Cerebellar cortex (tissue), 1 donor: ENCODE measurements at regions not wholly inside any gene's neighbourhood (a gene's known extent, or its start where the extent isn't known, plus 50 kb on each side); places are given as distances from the start of the nearest gene placed in this dataset.

ENCODE experiments used
- DNase-seq: peaks from one replicate; pipeline ENCODE4 v3.0.0-alpha.2; 2015; ENCODE audit warnings: low spot score

DNA sequence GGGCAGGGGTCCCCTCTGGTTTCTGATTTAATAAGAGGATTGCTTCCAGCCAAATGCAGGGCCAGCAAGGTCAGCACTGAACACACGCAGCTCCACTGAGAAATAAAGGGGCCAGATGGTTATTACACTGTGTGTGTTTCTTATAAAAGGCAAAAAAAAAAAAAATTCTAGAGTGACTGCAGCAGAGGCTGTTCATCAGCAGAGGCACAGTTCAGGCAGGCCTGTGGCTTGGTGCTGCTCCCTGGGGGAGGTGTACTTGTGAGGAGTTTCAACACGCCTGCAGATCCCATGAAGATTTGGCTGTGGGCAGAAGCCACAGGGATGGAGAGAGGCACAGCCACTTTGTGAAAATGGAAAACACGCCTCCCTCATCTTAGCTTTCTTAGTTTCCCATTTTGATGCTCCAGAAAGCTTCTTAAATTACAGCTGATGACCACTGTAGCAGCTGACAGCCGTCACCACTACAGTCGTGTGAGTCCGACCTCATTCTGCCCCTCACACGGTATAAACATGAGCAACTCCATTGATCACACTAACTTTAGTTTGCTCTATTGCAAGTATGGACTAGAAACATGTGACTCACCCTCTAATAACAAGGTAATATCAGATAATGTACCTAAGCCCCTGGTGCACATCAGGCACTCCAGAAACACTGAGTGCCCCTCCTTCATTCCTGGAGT is 726.5 kb upstream of the RAB6C start:
- DNase-seq, result no peak

DNA sequence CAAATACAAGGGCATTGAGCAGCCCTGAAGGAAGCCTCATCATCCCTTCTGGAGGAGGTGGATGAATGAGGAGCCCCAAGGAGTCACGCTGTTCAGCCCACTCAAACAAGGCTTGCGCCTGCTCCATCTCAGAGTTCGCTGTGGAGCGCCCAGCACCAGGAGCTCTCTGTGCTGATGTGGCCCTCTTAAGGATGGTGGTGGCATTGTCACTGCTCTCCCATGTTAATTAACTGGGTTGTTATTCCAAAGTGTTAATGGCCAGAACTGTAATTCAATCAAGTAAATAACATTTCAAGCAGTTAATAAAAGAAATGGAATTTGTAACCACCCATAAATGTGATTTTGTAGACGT is 726.0 kb upstream of the RAB6C start:
- DNase-seq, result no peak

DNA sequence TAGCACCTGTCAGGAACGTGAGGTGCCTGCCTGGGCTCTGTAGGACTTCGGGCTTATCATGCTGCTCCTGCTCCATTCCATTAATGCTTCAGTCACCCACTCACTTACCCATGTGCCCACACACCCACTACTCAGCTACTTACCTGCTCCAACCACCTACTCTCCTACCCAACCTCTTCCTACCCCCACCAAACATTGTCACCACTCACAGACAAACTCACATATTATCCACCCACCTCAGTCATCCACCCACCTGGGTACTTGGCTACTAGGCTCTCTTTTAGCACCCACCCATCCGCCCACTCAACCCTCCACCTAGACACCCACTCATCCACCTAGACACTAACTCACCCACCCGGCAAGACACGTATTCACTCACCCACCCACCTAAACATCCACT is 724.7 kb upstream of the RAB6C start:
- no peak for DNase-seq

DNA sequence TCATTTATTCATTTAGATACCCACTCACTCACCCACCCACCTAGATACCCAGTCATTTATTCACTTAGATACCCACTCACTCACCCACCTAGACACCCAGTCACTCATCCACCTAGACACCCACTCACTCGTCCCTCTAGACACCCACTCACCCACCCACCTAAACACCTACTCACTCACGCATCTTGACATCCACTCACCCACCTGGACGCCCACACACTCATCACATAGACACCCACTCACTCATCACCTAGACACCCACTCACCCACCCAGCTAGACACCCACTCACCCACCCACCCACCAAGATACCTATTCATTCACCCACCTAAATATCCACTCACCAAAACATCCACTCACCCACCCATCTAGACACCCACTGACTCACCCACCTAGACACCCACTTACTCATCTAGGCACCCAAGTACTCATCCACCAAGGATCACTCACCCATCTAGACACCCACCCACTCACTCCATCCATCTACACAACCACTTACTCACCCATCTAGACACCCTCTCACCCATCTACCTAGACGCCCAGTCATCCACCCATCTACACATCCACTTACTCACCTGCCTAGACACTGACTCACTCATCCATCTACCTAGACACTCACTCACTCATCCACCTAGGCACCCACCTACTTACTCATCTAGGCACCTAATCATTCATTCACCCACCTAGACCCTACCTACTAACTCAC is 723.7 kb upstream of the RAB6C start:
- DNase-seq, result no peak

DNA sequence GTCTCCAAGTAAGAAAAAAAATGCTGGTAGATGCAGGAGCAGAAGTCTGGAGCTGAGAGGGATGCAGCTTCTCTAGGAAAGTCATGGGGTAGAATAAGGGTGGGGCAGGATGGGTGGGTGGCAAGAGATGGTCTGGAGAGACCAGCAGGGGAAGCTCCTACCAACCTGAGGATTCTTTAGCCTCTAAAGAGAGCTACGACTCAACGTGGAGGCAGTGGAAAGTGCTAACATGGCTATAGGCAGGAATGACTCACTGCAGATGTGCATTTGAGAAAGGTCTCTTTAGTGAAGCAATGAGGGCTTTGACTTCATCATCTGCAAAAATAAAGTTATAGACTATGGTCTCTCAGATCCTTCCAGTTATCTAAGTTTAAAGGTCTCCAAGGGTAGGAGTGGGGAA is 722.8 kb upstream of the RAB6C start:
- no peak for DNase-seq

DNA sequence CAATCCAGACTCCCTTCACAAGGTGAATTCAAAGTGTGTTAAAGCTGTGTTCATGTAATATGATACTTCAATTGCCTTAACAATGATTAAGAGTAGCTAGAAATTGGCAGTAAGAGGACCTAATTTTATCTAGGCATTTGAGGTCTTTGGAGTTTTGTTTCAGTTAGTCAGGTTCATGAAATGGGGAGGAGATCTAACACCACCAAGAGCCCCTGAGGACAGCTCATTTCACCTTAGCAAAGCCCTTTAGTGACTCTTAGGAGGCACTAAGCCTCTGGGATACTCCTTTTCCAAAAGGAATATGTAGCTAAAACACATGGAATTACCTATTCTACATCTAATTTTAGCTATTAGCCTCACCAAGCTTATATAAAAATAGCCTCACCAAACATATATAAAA is 716.5 kb upstream of the RAB6C start:
- DNase-seq, result no peak

DNA sequence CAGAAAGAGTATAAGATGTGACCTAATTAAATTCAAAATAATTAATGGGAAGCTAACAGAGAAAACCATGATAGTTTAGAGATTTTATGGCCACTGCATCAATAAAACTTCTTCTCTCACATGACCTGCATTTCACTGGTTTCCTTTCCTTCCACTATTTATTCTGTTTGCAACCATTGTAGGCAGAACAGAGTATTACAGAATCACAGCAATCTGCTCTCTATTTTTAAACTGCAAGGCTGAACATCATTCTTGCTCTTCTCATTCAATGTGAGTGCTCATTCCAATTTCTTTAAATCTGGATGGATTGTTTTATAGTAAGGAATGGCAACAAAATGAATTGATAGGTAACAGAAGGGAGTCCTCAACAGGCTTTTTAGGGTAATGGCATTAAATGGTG is 715.5 kb upstream of the RAB6C start:
- no peak for DNase-seq

DNA sequence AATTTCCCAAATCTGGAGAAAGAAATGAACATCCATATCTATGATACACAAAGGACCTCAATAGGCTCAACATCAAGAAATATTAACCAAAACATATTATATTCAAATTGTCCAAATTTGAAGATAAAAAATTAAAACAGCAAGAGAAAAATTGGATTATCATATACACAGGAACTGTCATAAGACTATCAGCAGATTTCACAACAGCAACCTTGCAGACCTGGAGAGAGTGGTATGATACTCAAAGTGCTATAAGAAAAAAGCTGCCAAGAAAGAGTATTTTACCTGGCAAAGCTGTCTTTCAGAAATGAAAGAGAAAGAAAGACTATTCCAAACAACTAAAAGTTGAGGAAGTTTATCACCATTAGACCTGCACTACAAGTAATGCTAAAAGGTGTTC is 711.9 kb upstream of the RAB6C start:
- DNase-seq, result no peak

DNA sequence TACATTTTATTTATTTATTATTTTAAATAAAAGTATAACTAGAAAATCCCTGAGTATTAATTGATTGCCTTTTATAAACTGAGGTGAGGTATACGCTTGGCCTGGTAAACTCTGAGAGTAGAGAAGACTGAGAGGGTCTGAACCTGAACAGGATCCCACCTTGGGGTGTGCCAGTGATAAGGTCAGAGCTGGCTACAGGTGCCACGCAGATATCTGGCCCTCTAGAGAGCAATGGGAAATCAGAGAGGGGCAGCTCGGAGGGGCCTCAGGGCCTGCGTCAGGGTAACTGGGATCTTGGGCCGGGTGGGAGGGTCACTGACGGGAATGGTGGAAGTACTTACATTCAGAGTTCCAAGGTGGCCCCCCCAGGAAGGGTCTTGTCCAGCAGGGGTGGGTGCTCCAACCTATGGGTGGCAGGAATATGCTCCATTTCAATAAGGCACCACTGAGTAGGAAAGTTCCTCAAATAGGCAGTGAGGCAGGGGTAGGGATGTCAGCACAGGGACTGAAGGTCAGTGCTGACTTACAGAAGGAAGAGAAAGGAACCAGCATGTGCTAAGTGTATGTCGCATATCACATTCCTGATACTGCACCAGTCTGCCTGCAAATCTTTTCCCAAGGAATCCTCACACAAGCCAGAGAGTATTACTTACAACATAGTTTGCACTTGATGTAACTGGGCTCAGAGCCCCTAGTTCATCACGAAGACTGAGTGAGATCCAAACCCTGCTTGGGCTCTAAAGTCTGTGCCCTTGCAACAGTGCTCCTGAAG is 706.0 kb upstream of the RAB6C start:
- DNase-seq, result no peak

DNA sequence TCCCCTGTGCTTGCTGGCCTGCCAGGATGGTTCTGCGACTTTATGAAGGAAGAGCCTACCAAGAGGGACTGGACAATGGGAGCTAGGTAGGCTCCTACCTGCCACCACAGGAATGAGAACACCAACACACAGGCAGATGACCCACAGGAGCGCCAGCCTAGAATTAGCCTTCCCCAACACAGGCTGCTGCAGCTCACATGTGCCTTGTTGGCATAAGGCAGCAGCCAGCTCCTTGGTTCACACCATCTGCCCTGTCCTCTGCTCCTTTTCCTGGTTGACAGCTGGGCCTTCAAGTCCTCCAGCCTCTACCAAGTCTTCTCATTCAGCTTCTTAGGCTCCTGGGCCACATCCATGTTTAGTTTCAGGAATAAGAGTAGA is 705.4 kb upstream of the RAB6C start:
- no peak for DNase-seq

DNA sequence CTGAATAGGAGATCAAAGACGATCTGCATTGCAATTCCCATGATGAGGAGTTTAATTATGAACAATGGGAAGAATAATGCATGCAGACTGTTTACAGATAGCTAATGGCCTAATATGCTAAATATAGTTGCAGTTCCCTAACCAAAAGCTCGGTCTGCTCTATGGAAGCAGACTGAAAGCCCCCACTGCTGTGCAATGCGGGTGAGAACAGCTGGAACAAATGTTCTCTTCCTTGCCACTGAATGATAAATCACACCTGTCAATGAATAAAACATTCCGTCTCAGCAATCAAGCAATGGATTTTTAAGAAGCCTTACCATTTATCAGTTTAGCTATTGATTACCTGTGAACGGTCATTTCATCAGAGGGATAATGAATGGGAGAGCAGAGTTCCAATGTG is 704.5 kb upstream of the RAB6C start:
- no peak for DNase-seq

DNA sequence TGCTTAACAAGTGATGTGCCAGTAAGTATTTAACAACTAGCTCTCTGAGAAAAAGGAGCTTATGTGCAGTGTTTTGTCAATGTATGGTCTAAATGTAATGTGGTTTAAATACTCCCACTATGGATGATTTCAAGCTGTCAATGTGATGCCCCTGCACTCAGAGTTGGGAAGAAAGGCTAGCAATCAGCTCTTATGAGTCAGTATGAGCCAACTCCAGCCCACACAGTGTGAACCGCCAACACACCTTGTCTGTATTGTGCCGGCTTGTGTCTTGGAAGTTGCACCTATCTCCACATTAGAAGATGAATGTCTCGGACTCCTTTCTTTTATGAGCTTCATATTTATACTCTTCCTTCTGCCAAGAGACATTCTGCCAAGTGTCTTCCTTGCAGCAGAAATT is 703.8 kb upstream of the RAB6C start:
- no peak for DNase-seq

DNA sequence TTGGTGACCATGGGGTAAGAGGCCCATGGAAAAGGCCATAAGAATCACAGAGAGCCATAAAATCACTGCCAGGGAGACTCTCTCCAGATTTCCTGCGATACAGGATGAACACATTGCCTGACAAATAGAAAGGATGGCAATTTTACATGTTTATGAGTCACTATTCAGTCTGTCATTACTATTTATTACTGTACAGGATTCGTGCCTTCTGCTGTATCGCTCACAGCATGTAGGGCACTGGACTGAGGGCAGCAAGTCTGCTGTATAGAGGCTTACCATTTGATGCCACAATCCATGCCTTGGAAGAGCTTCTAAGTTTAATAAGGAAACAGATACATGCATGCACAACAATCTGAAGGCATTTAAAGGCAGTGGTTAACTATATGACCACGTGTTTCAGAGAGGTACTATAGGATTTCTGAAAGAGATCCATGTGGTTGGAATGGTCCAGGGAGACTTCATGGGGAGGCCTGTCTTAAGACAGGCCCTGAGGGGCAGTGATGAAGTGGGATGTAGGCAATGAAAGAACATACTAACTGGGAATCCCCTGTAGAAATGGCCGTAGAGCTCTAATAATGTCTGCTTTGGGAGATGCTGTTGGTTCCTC is 702.4 kb upstream of the RAB6C start:
- no peak for DNase-seq

DNA sequence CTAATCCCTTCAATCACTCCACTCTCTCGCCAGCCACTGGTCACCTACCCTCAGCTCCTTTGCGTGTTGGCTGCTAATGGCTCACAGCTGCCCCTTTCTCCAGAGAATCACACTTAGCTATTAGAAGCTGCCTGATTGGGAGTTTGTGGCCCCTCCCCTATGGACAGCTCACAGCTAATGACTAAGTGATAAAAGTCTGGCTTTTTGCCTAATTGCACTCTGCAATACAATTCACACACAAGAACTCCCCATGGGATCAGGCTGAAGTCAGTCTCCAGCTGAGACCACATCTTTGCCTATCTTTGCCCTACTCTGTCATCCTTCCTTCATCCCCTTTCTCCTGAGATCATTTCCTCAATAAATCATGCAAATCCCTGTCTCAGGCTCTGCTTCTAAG is 701.9 kb upstream of the RAB6C start:
- no peak for DNase-seq

DNA sequence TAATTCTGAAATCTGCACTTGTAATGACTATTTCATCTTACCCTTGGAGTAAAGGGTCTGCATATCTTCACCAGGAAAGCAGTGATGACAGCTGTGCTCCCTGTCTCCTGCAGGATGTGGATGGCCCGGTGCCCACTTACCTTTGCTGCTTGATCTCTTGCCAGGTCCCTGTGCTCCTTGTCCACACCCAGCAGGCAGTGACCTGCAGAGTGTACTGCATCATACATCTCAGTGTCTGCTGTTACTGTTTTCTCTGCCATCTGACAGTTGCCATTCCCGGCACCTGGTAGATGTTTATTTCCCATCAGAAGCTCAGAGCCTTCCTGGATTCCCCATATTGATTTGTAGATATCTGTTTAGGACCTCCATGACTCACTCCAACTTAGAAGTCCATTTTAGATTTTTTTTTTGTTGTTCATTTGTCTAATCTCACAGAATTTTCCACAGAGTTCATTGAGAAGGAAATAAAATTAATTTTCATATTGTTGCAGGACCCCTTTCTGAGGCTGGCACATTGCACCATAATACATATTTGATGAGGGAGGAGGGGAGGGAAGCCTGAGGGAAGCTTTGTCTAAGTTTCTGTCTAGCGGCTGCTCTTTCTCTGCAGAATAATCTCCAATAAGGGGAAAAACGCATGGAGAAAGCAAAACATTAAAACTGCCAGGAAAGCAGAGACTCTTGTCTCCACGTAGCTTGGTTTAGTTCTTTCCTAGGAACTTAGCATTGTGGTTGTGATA is 697.5 kb upstream of the RAB6C start:
- no peak for DNase-seq

DNA sequence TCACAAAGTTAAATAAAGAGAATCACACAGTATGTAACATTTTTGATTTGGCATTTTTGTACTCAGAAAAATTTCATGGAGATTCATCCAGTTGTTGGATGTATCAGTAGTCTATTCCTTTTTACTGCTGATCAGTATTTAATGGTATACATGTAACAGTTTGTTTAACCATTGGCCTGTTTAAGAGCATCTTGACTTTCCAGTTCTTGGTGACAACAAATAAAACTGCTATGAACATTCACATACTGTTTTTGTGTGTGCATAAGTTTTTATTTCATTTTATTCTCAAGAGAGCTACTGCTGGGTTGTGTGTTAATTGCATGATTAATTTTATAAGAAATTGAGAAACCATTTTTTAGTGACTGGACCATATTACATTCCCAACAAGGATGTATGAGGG is 694.5 kb upstream of the RAB6C start:
- no peak for DNase-seq

DNA sequence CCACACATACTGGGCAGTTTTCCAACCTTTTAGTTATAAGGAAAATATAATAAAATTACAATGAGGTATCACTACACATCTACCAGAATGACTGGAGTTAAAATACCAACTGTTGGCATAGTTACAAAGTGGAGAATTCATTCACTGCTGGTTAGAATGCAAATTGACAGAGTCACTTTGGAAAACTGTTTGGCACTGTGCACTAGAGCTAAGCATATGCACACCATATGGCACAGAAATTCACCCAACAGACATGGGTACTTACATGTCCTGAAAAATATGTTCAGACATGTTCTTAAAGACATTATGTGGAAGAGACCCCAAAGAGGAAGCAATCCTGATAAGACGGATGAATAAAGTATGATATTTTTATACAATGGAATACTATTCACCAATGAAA is 686.1 kb upstream of the RAB6C start:
- DNase-seq, result no peak

DNA sequence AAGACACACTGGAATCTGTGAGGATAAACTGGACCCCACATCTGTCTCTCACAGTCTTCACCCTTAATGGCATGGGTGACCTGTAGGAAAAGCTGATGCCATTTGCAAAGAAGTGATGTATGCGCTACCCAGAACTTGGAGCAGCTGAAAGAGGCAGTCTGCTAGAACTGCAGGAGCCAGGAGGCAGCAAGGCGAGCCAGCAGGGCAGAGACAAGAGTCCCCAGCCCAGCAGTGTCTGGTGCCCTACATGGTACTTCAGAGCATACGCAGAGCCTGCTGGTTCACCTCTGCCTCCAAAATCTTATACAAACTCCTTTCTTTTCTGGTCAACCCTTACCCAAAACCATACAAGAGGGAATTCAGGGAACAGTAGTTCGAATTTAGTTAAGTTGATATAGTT is 683.1 kb upstream of the RAB6C start:
- DNase-seq, result no peak

DNA sequence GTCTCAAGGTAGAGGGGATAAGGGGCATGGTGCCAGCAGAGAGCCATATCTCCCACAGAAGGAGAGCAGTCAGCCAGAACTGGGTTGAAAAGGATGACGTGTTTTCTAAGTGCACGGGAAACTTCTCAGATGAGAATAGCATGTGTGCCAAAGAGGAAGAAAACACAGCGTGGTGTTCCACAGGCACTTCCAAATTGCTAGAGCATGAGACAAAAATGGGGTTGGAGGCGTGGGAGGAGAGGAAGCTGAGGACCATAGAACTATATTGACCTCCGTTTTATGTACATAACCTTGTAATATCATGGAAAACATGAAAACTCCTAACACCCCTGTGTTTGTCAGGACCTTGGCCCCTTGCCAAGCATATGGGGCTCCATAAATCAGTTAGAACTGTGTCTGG is 682.7 kb upstream of the RAB6C start:
- DNase-seq, result no peak

DNA sequence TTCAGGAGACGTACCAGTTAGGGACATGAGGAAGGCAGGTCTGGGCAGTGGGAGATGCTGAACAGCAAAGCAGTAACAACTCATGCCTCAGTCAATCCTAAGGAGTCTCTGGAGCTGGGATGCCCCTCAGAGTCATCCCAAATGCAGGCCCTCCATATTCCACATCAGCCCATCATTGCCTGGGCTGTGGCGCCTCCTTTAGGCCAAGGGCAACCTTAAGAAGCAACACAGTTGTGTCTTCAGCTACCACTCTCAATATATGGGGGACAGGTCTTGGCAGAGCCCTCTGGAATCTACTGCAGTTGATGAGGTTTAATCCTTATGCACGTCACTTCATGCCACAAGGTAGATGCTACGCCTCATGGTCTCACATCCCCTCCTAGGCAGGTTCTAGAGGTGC is 682.0 kb upstream of the RAB6C start:
- no peak for DNase-seq

DNA sequence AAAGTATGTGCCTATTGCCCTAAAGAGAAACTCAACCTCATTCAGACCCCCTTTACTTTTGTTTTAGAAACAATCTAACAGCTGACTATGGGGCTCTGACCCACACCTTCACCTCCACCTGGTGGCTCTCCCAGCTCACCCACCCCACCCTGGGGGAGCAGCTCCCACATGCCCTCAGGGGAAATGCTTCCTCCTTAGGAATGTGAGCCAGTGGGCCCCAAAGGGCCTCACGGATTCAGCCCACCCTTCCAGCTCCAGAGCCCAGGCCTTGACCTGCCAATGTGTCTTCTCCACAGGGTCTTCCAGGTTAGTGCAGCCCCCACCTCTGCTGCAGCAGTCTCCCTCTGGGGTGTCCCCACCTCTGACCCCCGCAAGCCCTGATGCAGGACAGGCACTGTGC is 680.1 kb upstream of the RAB6C start:
- no peak for DNase-seq

DNA sequence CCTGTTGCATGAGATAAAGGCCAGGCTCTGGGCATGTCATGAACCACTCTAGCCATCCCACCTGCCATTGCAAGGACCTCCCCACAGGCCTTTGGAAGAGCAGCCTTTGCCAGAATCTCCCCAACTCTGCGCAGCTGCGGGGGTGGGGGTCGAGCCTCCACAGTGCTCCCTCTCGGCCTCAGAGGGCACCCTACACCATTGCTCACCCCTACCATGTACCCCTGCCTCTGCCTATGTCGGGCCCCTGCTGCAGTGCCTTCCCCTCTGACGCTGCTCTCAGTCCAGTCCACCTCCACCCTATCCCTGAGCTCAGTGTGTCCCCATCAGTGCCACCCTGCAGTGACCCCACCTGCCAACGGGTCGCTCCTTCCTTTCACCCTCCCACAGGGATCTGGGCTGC is 679.7 kb upstream of the RAB6C start:
- DNase-seq, result no peak
